ENCODE measurements at regions not wholly inside any gene's neighbourhood (a gene's known extent, or its start where the extent isn't known, plus 50 kb on each side); places are given as distances from the start of the nearest gene placed in this dataset.

DNA sequence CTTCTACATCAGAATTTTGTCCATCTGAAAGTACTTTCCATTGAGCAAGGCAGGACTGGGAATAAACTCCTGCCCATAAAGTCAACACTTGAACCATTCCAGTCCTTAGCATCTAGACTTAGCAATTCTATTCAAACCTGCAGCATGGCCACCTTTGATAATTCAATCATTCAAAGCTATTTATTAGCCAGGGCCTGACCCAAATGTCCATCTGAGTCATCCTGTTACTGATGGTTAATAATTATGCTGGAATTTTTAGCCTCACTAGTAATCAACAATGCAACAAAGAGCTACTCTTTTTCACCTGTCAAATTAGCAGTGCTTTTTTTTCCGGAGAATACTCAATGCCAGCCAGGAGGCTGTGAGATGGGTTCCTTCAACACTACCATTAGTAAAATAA is 72.7 kb upstream of the SNRK start:
- TF ChIP-seq, protein P1, sequence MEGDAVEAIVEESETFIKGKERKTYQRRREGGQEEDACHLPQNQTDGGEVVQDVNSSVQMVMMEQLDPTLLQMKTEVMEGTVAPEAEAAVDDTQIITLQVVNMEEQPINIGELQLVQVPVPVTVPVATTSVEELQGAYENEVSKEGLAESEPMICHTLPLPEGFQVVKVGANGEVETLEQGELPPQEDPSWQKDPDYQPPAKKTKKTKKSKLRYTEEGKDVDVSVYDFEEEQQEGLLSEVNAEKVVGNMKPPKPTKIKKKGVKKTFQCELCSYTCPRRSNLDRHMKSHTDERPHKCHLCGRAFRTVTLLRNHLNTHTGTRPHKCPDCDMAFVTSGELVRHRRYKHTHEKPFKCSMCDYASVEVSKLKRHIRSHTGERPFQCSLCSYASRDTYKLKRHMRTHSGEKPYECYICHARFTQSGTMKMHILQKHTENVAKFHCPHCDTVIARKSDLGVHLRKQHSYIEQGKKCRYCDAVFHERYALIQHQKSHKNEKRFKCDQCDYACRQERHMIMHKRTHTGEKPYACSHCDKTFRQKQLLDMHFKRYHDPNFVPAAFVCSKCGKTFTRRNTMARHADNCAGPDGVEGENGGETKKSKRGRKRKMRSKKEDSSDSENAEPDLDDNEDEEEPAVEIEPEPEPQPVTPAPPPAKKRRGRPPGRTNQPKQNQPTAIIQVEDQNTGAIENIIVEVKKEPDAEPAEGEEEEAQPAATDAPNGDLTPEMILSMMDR (IDR thresholded peaks at IDR 0.05; ENCODE audit: insufficient read depth, low read length): no peak
- TF ChIP-seq POLR2AphosphoS5 (IDR thresholded peaks at IDR 0.05; ENCODE audit: low read depth): no peak

Measured in HL-60 (cell line).